ENCODE measurements at regions not wholly inside any gene's neighbourhood (a gene's known extent, or its start where the extent isn't known, plus 50 kb on each side); places are given as distances from the start of the nearest gene placed in this dataset.

DNA sequence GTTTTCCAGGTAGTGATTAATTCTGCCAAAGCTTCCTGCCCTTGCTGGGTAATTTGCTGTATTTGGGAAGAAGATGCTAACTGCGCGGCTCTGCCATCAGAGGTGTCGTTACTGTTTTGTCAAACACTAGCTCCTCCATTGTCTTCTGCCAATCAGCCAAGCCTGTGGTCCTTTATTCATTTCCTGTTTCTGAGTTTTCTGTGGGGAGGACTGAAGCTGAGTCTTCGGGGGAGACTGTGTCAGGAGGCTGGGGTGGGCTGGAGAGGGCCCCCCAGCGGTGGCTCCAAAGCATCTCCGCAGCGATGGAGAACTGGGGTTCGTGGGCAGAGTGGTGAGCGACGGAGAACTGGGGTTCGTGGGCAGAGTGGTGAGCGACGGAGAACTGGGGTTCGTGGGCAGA, 322.9 kb upstream of the B3GAT1 start:
- TF ChIP-seq, protein P1, sequence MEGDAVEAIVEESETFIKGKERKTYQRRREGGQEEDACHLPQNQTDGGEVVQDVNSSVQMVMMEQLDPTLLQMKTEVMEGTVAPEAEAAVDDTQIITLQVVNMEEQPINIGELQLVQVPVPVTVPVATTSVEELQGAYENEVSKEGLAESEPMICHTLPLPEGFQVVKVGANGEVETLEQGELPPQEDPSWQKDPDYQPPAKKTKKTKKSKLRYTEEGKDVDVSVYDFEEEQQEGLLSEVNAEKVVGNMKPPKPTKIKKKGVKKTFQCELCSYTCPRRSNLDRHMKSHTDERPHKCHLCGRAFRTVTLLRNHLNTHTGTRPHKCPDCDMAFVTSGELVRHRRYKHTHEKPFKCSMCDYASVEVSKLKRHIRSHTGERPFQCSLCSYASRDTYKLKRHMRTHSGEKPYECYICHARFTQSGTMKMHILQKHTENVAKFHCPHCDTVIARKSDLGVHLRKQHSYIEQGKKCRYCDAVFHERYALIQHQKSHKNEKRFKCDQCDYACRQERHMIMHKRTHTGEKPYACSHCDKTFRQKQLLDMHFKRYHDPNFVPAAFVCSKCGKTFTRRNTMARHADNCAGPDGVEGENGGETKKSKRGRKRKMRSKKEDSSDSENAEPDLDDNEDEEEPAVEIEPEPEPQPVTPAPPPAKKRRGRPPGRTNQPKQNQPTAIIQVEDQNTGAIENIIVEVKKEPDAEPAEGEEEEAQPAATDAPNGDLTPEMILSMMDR (IDR thresholded peaks at IDR 0.05), result no peak
- TF ChIP-seq POLR2A (IDR thresholded peaks at IDR 0.05) (no peak), EP300 (IDR thresholded peaks at IDR 0.05) (no peak), POLR2AphosphoS5 (IDR thresholded peaks at IDR 0.05) (no peak)
